ENCODE measurements at regions not wholly inside any gene's neighbourhood (a gene's known extent, or its start where the extent isn't known, plus 50 kb on each side); places are given as distances from the start of the nearest gene placed in this dataset.

GRCh38 chr11:70573701-70574151 is 175.4 kb downstream of the CTTN start:
- POLR2A ChIA-PET: no interaction called here
- CTCF ChIA-PET: no interaction called here
- H3K4me3 ChIP-seq (ENCODE audit: low read depth, low read length): no peak overlapping the region
- no peak for DNase-seq (ENCODE audit: low read depth, low spot score)
- TF ChIP-seq, protein P1, sequence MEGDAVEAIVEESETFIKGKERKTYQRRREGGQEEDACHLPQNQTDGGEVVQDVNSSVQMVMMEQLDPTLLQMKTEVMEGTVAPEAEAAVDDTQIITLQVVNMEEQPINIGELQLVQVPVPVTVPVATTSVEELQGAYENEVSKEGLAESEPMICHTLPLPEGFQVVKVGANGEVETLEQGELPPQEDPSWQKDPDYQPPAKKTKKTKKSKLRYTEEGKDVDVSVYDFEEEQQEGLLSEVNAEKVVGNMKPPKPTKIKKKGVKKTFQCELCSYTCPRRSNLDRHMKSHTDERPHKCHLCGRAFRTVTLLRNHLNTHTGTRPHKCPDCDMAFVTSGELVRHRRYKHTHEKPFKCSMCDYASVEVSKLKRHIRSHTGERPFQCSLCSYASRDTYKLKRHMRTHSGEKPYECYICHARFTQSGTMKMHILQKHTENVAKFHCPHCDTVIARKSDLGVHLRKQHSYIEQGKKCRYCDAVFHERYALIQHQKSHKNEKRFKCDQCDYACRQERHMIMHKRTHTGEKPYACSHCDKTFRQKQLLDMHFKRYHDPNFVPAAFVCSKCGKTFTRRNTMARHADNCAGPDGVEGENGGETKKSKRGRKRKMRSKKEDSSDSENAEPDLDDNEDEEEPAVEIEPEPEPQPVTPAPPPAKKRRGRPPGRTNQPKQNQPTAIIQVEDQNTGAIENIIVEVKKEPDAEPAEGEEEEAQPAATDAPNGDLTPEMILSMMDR (IDR thresholded peaks at IDR 0.05; ENCODE audit: insufficient read depth, low read length, missing control alignments): no peak

- POLR2A ChIA-PET: no interaction called here
Observed at GRCh38 chr11:70574725-70575347, 176.5 kb downstream of the CTTN start.

GRCh38 chr11:70575396-70576060 is 177.2 kb downstream of the CTTN start:
- ChIA-PET POLR2A (no interaction called here), CTCF (no interaction called here)
- TF ChIP-seq, protein P1 (IDR thresholded peaks at IDR 0.05; ENCODE audit: insufficient read depth, low read length, missing control alignments): no peak
- no peak overlapping the region for H3K4me3 ChIP-seq (ENCODE audit: low read depth, low read length)
- DNase-seq (ENCODE audit: low read depth, low spot score): no peak

More at GRCh38 chr11:70574725-70575347, 176.5 kb downstream of the CTTN start:
- CTCF ChIA-PET: no interaction called here
- TF ChIP-seq, protein P1 (IDR thresholded peaks at IDR 0.05; ENCODE audit: insufficient read depth, low read length, missing control alignments): no peak
- DNase-seq (ENCODE audit: low read depth, low spot score): no peak
- H3K4me3 ChIP-seq (ENCODE audit: low read depth, low read length): no peak overlapping the region

- H3K4me3 ChIP-seq (ENCODE audit: low read depth, low read length): no peak overlapping the region
- TF ChIP-seq, protein P1 (IDR thresholded peaks at IDR 0.05; ENCODE audit: insufficient read depth, low read length, missing control alignments): no peak
- DNase-seq (ENCODE audit: low read depth, low spot score): no peak
- POLR2A ChIA-PET: no interaction called here
- CTCF ChIA-PET: no interaction called here
Observed at GRCh38 chr11:70577258-70577603, 178.9 kb downstream of the CTTN start.

GRCh38 chr11:70577948-70578347 is 179.6 kb downstream of the CTTN start:
- TF ChIP-seq, protein P1 (IDR thresholded peaks at IDR 0.05; ENCODE audit: insufficient read depth, low read length, missing control alignments): no peak
- POLR2A ChIA-PET: no interaction called here
- CTCF ChIA-PET: no interaction called here
- no peak overlapping the region for H3K4me3 ChIP-seq (ENCODE audit: low read depth, low read length)
- DNase-seq (ENCODE audit: low read depth, low spot score): no peak

DNA sequence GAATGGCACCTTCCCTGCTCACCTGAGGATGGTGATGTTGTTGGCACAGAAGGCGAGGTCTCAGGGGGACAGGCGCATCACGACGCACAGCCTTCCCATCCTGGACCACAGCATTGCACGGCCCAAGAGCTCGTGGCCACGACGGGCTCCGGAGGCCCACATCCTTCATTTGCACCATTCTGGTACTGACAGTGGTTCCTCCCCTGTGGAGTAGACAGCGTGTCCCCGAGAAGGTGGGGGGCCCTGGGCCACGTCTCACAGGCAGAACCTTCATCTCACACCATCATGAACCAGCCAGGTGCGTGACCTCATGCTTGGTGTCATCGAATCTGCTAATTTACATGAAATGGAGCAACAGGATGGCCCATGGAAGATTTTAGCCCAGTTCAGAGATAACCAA is 180.0 kb downstream of the CTTN start:
- POLR2A ChIA-PET: no interaction called here
- DNase-seq (ENCODE audit: low read depth, low spot score): no peak
- H3K4me3 ChIP-seq (ENCODE audit: low read depth, low read length): no peak overlapping the region
- TF ChIP-seq, protein P1 (IDR thresholded peaks at IDR 0.05; ENCODE audit: insufficient read depth, low read length, missing control alignments): no peak
- CTCF ChIA-PET: no interaction called here

Measured in AG04449 (cell line).